ENCODE measurements at regions not wholly inside any gene's neighbourhood (a gene's known extent, or its start where the extent isn't known, plus 50 kb on each side); places are given as distances from the start of the nearest gene placed in this dataset.

GRCh38 chr2:16207611-16208010 is 267.3 kb downstream of the MYCN start:
- H3K4me1 ChIP-seq (ENCODE audit: control insufficient read depth, low read depth, low read length) = no peaks in the 10 kb centered on the region
- H3K27ac ChIP-seq (ENCODE audit: low read length) = no peak overlapping the region
- no peak overlapping the region for H3K9ac ChIP-seq (ENCODE audit: low read length)
- no peak overlapping the region for H3K4me3 ChIP-seq (ENCODE audit: low read length)
- H3K27me3 ChIP-seq (ENCODE audit: control insufficient read depth, insufficient read depth, low read length) = no peaks in the 10 kb centered on the region
- H3K36me3 ChIP-seq (ENCODE audit: control insufficient read depth, low read depth, low read length) = no peaks in the 10 kb centered on the region
- no peaks in the 10 kb centered on the region for H3K9me3 ChIP-seq (ENCODE audit: control insufficient read depth, low read depth, low read length)

DNA sequence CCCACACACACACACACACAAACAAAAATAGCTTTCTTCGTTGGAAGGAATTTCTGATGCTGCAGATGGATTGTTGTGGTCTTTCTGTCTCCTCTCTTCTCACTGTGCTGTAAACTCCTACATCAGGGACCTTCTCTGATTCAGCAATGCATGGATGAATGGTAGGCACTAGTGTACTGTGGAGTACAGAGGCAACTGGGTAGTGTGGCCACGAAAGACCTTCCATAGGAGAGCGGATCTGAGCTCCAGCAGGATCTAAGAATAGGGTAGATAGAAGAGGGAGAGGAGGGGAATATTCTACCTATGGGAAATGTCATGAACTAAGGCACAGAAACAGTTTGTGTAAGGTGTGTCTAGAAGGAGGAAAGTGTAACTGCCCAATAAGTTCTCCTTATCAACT is 266.8 kb downstream of the MYCN start:
- no peaks in the 10 kb centered on the region for H3K4me1 ChIP-seq (ENCODE audit: control insufficient read depth, low read depth, low read length)
- no peaks in the 10 kb centered on the region for H3K36me3 ChIP-seq (ENCODE audit: control insufficient read depth, low read depth, low read length)
- no peaks in the 10 kb centered on the region for H3K9me3 ChIP-seq (ENCODE audit: control insufficient read depth, low read depth, low read length)
- no peak overlapping the region for H3K9ac ChIP-seq (ENCODE audit: low read length)
- H3K27ac ChIP-seq (ENCODE audit: low read length) = no peak overlapping the region
- no peak overlapping the region for H3K4me3 ChIP-seq (ENCODE audit: low read length)
- H3K27me3 ChIP-seq (ENCODE audit: control insufficient read depth, insufficient read depth, low read length) = no peaks in the 10 kb centered on the region

DNA sequence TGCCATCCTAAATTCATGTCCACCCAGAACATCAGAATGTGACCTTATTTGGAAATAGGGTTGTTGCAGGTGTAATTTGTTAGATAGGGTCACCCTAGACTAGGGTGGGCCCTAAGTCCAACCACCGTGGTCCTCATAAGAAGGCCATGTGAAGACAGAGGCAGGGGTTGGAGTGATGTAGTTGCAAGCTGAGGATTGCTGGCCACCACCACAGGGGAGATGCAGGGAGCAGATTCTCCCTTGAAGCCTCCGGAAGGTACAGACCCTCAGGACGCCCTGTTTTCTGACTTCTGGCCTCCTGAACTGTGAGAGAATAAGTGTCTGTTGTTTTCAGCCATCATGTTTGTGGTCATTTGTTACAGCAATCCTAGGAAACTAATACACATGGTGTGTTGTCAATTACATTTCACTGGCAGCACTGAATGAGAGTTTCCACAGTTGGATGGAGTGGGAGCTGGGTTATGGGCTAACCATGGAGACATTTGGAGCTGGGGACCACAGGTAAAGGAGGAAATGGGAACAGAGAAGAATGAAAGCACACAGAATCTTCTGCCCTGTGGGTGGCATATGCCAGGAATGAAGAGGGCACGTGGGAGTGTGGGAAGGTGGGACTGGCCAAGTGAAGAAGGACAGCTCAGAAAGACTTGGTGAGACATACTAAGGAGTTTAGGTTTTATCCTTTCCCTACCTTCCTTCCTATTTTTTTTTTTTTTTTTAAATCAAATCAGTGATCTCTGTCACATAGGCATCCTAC is 266.0 kb downstream of the MYCN start:
- H3K4me1 ChIP-seq (ENCODE audit: control insufficient read depth, low read depth, low read length) = no peaks in the 10 kb centered on the region
- no peaks in the 10 kb centered on the region for H3K36me3 ChIP-seq (ENCODE audit: control insufficient read depth, low read depth, low read length)
- no peak overlapping the region for H3K4me3 ChIP-seq (ENCODE audit: low read length)
- no peak overlapping the region for H3K9ac ChIP-seq (ENCODE audit: low read length)
- no peaks in the 10 kb centered on the region for H3K9me3 ChIP-seq (ENCODE audit: control insufficient read depth, low read depth, low read length)
- no peaks in the 10 kb centered on the region for H3K27me3 ChIP-seq (ENCODE audit: control insufficient read depth, insufficient read depth, low read length)
- no peak overlapping the region for H3K27ac ChIP-seq (ENCODE audit: low read length)

DNA sequence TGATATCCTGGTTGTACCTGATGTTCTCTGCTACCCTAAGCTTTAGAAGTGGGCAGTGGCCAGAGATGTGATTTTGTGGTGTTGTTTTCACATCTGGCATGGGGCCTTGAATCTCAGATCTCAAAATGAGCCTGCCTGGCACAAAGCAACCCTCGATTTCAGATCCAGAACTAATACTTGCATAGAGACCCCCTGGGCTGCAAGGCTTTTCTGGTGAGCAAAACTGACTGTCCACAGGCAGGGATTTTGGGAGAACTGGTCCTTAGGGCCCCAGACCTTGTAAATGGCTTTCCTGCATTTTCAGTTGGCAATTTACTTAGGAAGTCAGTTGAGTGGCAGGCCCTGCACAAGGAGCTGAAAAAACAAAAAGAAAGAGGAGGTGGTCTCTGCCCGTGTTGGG is 265.3 kb downstream of the MYCN start:
- Histone ChIP-seq H3K36me3 (ENCODE audit: control insufficient read depth, low read depth, low read length) (no peaks in the 10 kb centered on the region), H3K4me1 (ENCODE audit: control insufficient read depth, low read depth, low read length) (no peaks in the 10 kb centered on the region), H3K9me3 (ENCODE audit: control insufficient read depth, low read depth, low read length) (no peaks in the 10 kb centered on the region), H3K9ac (ENCODE audit: low read length) (no peak overlapping the region), H3K4me3 (ENCODE audit: low read length) (no peak overlapping the region), H3K27ac (ENCODE audit: low read length) (no peak overlapping the region), H3K27me3 (ENCODE audit: control insufficient read depth, insufficient read depth, low read length) (no peaks in the 10 kb centered on the region)

DNA sequence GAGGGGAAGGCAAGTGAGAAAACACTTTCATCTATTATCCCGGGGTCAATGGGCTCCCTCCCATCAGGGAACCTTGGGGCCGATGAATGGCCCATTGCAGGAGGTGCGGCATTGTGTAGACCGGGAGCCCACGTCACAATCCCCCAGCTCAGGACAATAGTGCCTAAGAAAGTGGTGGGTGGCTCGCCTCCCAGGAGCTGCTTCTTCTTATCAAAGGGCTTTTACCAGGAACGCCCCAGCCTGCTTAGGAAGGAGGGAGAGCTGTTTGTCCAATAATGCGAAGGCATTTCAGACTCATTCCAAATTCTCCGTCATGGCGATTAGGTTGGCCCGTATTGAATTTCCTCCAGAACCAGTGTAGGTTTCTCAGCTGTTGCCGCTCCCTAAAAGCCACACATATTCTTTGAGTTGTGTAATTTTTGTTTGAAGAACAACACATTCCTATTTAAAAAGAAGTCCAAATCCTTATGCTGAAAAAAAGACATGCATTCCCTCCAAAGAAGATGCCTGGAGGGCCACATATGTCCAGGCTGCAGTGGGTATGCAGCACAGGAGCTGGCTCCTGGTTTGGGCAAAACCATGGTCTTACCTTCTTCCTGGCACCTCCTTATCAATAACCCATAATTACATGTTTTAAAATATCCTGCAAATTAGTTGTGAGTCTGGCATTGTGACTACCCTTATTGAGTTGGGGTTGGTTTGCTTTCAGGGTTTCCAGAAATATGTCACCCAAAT is 264.7 kb downstream of the MYCN start:
- Histone ChIP-seq H3K4me3 (ENCODE audit: low read length) (no peak overlapping the region), H3K27me3 (ENCODE audit: control insufficient read depth, insufficient read depth, low read length) (no peaks in the 10 kb centered on the region), H3K9me3 (ENCODE audit: control insufficient read depth, low read depth, low read length) (no peaks in the 10 kb centered on the region), H3K36me3 (ENCODE audit: control insufficient read depth, low read depth, low read length) (no peaks in the 10 kb centered on the region), H3K4me1 (ENCODE audit: control insufficient read depth, low read depth, low read length) (no peaks in the 10 kb centered on the region), H3K9ac (ENCODE audit: low read length) (no peak overlapping the region), H3K27ac (ENCODE audit: low read length) (no peak overlapping the region)

DNA sequence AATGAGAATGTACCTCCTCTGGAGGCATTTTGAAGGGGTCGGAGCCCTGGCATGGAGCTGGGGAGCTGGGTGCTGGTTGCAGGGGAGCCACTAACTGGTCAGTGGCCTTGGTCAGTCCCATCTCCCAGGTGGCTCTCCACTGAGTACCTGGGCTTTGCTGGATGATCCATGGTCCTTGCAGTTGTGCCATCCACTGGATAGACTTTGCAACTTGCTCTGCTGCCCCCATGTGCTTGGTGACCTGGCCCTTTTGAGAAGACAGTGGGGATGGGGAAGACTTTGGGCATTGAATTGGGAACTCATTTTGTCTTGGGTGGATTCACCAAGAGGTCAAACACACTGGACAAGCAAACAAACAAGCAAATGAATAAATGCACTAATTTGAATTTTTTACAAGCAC is 263.9 kb downstream of the MYCN start:
- no peak overlapping the region for H3K4me3 ChIP-seq (ENCODE audit: low read length)
- H3K4me1 ChIP-seq (ENCODE audit: control insufficient read depth, low read depth, low read length) = no peaks in the 10 kb centered on the region
- no peak overlapping the region for H3K9ac ChIP-seq (ENCODE audit: low read length)
- H3K36me3 ChIP-seq (ENCODE audit: control insufficient read depth, low read depth, low read length) = no peaks in the 10 kb centered on the region
- no peak overlapping the region for H3K27ac ChIP-seq (ENCODE audit: low read length)
- no peaks in the 10 kb centered on the region for H3K27me3 ChIP-seq (ENCODE audit: control insufficient read depth, insufficient read depth, low read length)
- H3K9me3 ChIP-seq (ENCODE audit: control insufficient read depth, low read depth, low read length) = no peaks in the 10 kb centered on the region

DNA sequence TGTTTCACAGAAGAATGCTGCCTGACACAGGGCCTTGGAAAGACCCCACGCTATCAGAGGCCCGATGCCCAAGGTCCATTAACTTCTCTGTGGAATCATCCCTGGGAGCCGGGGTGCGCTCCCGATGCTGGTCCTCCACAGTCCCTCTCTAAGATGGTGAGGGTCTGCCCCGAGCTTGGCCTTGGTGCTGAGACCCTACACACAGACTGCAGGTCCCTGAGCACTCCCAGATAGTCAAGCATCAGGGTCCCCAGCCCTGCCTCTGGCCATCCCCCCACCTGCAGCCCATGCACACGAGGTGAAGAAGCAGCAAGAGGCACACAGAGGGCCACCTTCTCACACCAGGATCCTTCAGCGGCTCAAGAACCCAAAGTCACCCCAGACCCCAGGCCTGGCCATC is 263.3 kb downstream of the MYCN start:
- H3K27me3 ChIP-seq (ENCODE audit: control insufficient read depth, insufficient read depth, low read length) = no peaks in the 10 kb centered on the region
- no peaks in the 10 kb centered on the region for H3K36me3 ChIP-seq (ENCODE audit: control insufficient read depth, low read depth, low read length)
- no peak overlapping the region for H3K9ac ChIP-seq (ENCODE audit: low read length)
- no peak overlapping the region for H3K4me3 ChIP-seq (ENCODE audit: low read length)
- H3K9me3 ChIP-seq (ENCODE audit: control insufficient read depth, low read depth, low read length) = no peaks in the 10 kb centered on the region
- H3K27ac ChIP-seq (ENCODE audit: low read length) = no peak overlapping the region
- no peaks in the 10 kb centered on the region for H3K4me1 ChIP-seq (ENCODE audit: control insufficient read depth, low read depth, low read length)

DNA sequence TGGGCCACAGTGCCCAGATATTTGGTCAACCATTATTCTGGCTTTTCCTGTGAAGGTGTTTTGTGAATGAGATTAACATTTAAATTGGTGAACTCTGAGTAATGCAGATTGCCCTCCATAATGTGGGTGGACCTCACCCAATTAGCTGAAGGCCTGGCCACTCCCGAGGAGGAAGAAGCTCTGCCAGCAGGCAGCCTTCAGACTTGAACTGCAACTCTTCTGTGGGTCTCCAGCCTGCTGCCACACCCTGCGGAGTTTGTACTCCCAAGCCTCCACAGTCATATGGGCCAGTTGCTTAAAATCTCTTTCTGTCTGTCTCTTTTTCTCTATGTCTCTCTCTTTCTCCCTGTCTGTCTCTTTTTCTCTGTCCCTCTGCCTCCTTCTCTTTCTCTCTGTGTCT is 262.7 kb downstream of the MYCN start:
- no peaks in the 10 kb centered on the region for H3K4me1 ChIP-seq (ENCODE audit: control insufficient read depth, low read depth, low read length)
- no peak overlapping the region for H3K27ac ChIP-seq (ENCODE audit: low read length)
- no peaks in the 10 kb centered on the region for H3K36me3 ChIP-seq (ENCODE audit: control insufficient read depth, low read depth, low read length)
- H3K4me3 ChIP-seq (ENCODE audit: low read length) = no peak overlapping the region
- H3K9ac ChIP-seq (ENCODE audit: low read length) = no peak overlapping the region
- H3K9me3 ChIP-seq (ENCODE audit: control insufficient read depth, low read depth, low read length) = no peaks in the 10 kb centered on the region
- no peaks in the 10 kb centered on the region for H3K27me3 ChIP-seq (ENCODE audit: control insufficient read depth, insufficient read depth, low read length)

- Histone ChIP-seq H3K4me1 (ENCODE audit: control insufficient read depth, low read depth, low read length) (no peaks in the 10 kb centered on the region), H3K36me3 (ENCODE audit: control insufficient read depth, low read depth, low read length) (no peaks in the 10 kb centered on the region), H3K9ac (ENCODE audit: low read length) (no peak overlapping the region), H3K27me3 (ENCODE audit: control insufficient read depth, insufficient read depth, low read length) (no peaks in the 10 kb centered on the region), H3K9me3 (ENCODE audit: control insufficient read depth, low read depth, low read length) (no peaks in the 10 kb centered on the region), H3K27ac (ENCODE audit: low read length) (no peak overlapping the region), H3K4me3 (ENCODE audit: low read length) (no peak overlapping the region)
Measured at GRCh38 chr2:16202266-16203020, 262.1 kb downstream of the MYCN start.

DNA sequence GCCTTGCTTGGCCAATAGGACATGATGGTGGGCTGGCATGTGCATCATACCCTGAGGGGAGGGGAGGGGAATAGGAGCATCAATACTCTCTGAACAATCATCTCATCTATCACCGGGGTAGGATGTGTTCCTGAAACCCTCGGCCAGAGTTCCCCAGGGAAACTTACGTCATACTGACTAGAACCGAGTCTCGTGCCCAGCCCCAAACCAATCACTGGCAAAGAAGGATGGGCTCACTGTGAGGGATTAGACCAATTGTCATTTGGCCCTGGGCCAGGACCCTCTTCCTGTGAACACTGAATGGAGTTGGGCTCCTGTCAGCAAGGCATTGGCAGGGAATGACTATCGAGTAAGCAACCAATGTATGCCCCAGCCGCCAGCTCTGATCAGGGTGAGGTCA is 261.5 kb downstream of the MYCN start:
- Histone ChIP-seq H3K27me3 (ENCODE audit: control insufficient read depth, insufficient read depth, low read length) (no peaks in the 10 kb centered on the region), H3K4me3 (ENCODE audit: low read length) (no peak overlapping the region), H3K9me3 (ENCODE audit: control insufficient read depth, low read depth, low read length) (no peaks in the 10 kb centered on the region), H3K27ac (ENCODE audit: low read length) (no peak overlapping the region), H3K4me1 (ENCODE audit: control insufficient read depth, low read depth, low read length) (no peaks in the 10 kb centered on the region), H3K36me3 (ENCODE audit: control insufficient read depth, low read depth, low read length) (no peaks in the 10 kb centered on the region), H3K9ac (ENCODE audit: low read length) (no peak overlapping the region)

DNA sequence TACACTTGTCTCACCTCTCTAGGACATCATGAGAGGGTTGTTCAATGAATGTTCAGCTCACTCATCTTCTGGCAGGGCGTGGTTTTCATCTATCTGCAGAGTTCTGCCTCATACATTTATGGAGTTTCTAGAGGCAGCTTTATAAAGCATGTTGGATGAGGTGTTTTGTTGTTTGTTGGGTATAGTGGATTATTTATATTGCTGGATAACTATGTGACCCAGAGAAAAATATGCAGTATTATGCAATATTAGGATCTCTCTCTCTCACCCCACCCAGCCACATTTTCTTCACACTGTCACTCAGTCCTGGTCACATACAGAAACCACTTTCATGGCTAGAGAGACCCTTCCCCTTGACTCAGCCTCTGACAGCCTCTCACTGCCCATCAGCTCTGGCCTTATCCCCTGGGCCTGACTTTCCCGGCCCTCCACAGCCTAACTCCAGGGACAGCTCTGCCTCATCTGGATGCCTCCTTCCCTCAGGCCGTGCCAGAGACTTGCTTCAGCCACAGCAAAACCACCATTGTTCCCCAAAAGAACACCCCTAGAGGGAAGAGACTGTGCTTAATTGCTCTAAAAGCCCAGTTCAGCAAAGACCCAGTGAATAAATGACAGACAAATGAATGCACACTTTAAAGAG is 260.3 kb downstream of the MYCN start:
- H3K4me1 ChIP-seq (ENCODE audit: control insufficient read depth, low read depth, low read length) = no peaks in the 10 kb centered on the region
- no peaks in the 10 kb centered on the region for H3K27me3 ChIP-seq (ENCODE audit: control insufficient read depth, insufficient read depth, low read length)
- H3K27ac ChIP-seq (ENCODE audit: low read length) = no peak overlapping the region
- no peak overlapping the region for H3K9ac ChIP-seq (ENCODE audit: low read length)
- H3K9me3 ChIP-seq (ENCODE audit: control insufficient read depth, low read depth, low read length) = no peaks in the 10 kb centered on the region
- H3K36me3 ChIP-seq (ENCODE audit: control insufficient read depth, low read depth, low read length) = no peaks in the 10 kb centered on the region
- H3K4me3 ChIP-seq (ENCODE audit: low read length) = no peak overlapping the region

Measured in iPS-18a (cell line).